GM19240 (cell line): ENCODE measurements at regions not wholly inside any gene's neighbourhood (a gene's known extent, or its start where the extent isn't known, plus 50 kb on each side); places are given as distances from the start of the nearest gene placed in this dataset.
"Not testable (repeated sequence)": the region's sequence is repeated elsewhere in the genome, so short reads cannot be mapped to it uniquely, and the experiment has no call there.

Source experiments
- DNase-seq: peaks from one replicate; pipeline ENCODE4 v3.0.0; 2011; ENCODE audit warnings: low spot score; ENCODE audit not compliant: insufficient read length

GRCh38 chr5:127133071-127133470 lies 59.8 kb upstream of the C5orf63 start:
- DNase-seq: no peak

GRCh38 chr5:127136908-127137307 lies 63.6 kb upstream of the C5orf63 start:
- DNase-seq: no peak

GRCh38 chr5:127143722-127144121 lies 70.4 kb upstream of the C5orf63 start:
- no peak for DNase-seq

GRCh38 chr5:127153031-127153430 lies 79.7 kb upstream of the C5orf63 start:
- DNase-seq: no peak

- DNase-seq: no peak
Measured at GRCh38 chr5:127153521-127153920, 80.2 kb upstream of the C5orf63 start.

GRCh38 chr5:127163750-127164149 lies 90.4 kb upstream of the C5orf63 start:
- DNase-seq: no peak

GRCh38 chr5:127170918-127171600 lies 97.8 kb upstream of the C5orf63 start:
- DNase-seq: no peak

GRCh38 chr5:127176769-127177168 lies 103.5 kb upstream of the C5orf63 start:
- no peak for DNase-seq

- not testable (repeated sequence) for DNase-seq
Measured at GRCh38 chr5:127182631-127183030, 108.0 kb upstream of the MEGF10 start.

GRCh38 chr5:127183332-127183731 lies 107.3 kb upstream of the MEGF10 start:
- DNase-seq: no peak

GRCh38 chr5:127184851-127185250 lies 105.7 kb upstream of the MEGF10 start:
- DNase-seq: no peak

- DNase-seq: no peak
Measured at GRCh38 chr5:127186657-127187056, 103.9 kb upstream of the MEGF10 start.

- no peak for DNase-seq
Measured at GRCh38 chr5:127187706-127188105, 102.9 kb upstream of the MEGF10 start.

- DNase-seq: no peak
Measured at GRCh38 chr5:127192150-127192549, 98.4 kb upstream of the MEGF10 start.

- no peak for DNase-seq
Measured at GRCh38 chr5:127192836-127193338, 97.7 kb upstream of the MEGF10 start.

GRCh38 chr5:127196042-127196441 lies 94.6 kb upstream of the MEGF10 start:
- DNase-seq: no peak

GRCh38 chr5:127197402-127198167 lies 93.0 kb upstream of the MEGF10 start:
- not testable (repeated sequence) for DNase-seq

- not testable (repeated sequence) for DNase-seq
Measured at GRCh38 chr5:127202738-127203137, 87.9 kb upstream of the MEGF10 start.

- DNase-seq: no peak
Measured at GRCh38 chr5:127203818-127204217, 86.8 kb upstream of the MEGF10 start.

- DNase-seq: no peak
Measured at GRCh38 chr5:127205147-127205546, 85.4 kb upstream of the MEGF10 start.

GRCh38 chr5:127206320-127207113 lies 84.1 kb upstream of the MEGF10 start:
- no peak for DNase-seq

GRCh38 chr5:127210042-127210441 lies 80.6 kb upstream of the MEGF10 start:
- DNase-seq: no peak
